GF-D8 (cell line): ENCODE measurements at regions not wholly inside any gene's neighbourhood (a gene's known extent, or its start where the extent isn't known, plus 50 kb on each side); places are given as distances from the start of the nearest gene placed in this dataset.

Experiments
- DNase-seq: peaks from one replicate; lab custom pipeline; 2025; lab: John Stamatoyannopoulos, UW

DNA sequence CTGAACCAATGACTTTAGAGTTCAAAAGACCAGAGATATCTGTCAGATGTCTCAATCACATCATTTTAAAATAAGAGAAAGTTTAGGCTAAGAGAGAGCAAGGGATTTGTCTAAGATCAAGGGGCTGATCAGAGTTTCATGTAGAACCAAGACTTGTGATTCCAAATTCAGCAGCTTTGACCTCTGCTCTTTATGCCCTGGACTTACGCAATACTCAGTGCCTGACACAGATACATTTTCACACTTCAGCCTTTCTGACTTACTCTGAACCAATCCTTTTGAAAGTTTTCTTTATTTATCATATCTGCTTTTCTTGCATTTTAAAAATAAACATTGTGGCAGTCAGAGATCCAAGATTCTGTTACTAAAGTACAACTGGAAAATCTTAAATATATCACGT, 428.0 kb downstream of the PLPP3 start:
- DNase-seq = no peak

DNA sequence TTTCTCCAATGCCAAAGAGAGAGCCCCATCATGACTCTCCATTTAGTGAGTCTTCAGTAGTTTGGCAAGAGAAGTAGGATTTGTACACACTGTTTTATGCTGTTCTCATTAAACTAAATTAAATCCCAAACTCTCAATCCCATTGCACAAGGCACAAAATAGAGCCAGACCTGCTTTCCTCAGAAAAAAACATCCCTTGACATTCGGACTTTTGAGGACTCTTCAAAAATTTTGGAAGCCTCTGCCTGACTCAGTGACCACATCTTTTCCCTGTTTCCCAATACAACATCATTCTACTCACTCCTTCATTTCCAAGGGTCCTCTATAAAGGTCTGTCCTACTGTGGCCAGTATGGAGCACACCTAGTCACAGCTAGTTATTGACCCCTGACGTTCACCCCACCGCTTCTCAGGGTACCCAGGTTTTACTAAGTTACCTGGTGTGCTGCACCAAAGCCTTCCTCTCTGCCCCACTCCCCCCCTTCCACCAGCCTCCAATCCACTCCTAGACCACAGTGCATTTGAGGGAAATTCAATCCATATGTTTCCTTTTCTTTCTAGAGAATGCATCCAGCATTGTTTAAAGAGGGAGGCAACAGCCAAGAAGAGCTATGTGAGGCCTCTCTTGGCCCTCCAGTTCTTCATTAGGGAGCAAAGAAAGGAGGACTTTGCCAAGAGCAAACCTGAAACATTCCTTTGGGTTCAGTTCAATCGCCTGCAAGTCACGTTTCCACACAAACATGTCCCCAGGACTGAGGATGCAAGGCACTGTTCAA, 428.7 kb downstream of the PLPP3 start:
- no peak for DNase-seq

DNA sequence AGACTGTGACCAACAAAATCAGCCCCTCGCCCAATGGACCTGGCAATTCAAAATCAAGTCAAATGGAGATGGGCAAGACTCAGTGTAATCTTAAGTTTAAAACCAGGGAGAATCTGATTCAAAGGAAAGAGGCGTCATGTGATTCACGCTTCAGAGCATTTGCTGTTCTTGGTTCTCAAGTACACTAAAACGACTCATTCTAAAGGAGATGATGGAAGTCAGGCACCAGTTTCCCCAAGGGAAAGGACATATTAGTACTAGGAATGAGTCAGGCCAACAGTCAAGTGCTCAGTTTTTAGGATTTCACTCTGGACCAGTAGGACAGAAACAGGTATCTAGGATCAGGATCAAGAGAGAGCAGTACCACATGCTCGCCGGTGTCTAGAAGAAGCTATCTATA, 429.6 kb downstream of the PLPP3 start:
- no peak for DNase-seq

DNA sequence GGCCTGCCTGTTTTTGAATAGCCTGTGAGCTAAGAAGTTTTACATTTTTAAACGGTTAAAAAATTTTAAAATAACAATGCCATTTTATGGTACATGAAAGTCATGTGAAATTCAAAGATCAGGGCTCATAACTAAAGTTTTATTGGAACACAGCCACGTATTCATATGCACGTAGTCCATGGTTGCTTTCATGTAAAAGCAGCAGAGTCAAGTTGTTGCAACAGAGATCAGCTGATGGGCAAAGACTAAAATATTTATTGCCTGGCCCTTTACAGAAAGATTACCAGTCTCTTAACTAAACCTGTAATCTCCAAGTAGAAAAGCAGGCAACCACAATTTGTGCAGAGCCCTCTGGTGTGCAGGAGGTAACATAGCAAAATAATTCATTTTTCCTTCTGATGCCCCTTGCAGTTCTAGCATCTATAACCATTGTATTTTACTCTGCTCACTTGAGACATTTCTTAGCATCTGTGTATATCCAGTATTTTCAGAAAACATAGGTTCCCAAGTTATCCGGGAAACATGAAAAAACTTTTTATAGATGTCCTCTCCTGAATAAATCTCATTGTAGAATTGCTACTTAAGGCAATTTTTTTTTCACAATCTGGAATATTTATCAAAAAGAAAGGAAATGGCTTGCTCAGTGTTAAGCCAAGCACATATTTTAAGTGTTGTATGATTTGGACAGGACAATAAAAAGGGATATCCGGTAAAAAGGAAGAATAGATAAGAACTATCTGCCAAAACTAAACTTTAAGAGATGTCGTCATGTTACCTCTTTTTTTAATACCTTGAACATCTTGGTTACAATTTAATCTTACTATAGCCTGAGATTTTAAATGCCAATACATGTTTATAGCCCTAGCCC, 430.8 kb downstream of the PLPP3 start:
- DNase-seq = no peak

DNA sequence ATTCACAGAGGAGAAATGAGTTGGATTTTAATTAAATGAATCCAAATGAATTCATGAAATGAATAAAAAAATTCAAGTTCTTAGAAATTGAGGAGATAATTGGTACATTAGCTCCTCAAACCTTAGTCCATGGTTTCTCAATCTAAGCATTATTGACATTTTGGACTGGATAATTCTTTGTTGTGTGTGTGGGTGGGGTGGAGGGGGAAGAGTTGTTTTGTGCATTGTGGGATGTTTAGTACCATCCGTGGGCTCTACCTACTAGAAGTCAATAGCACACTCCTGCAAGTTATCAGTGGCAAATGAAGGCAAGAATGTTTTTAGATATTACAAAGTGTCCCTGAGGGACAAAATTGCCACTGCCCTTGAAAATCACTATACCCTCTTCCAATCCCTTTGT, 431.9 kb downstream of the PLPP3 start:
- DNase-seq = no peak

DNA sequence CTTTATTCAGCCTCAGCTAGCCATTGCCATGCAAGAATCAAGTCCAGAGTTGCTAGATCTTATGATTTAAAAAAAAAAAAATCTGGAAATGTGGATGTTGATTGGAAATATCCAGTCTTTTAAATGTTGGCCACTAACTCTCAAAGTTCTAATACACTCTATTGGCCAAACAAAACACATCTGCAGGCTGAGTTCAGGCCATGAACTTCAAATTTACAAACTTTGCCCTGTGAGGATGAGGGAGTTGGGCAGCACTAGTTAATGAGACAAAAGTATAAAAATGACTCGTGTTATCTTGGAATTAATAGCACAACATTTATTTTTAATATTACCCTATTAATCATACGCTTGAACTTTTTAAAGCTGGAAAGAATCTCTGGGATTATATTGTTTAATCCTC, 432.3 kb downstream of the PLPP3 start:
- DNase-seq = no peak

DNA sequence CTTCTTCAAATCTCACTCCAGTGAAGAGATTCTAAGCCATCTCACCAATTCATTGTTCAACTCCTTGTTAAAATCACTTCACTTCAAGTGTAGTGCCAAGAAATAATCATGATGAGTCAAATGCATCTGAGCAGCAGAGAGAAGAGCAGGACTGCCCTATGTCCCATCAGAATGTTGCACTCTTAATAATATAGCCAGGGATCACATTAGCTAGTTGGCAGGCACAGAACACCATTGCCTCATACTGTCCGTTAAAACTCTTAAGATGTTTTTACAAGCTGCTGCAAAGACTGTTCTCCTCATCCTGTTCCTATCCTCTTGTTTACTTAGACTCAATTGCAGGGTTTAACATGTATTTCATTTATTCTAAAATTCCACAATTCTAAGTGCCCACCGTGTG, 432.9 kb downstream of the PLPP3 start:
- DNase-seq = no peak

DNA sequence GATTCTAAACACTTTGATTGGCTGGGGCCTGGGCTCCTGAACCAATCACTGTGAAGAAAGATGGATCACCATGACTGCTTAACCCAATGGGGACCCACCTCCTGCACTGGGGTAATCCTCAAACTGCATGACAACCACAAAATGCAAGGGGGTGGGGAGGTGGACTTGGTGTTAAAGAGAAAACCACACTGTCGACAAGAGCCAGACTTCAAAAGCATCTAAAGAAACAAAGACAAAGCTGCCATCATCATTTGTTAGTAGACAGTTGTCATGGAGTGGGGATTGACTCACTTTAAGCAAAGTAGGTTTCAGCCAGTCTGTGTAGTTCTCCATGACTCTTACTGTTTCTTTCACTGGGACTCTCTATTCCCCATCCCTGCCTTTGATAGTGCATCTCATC, 433.8 kb downstream of the PLPP3 start:
- no peak for DNase-seq

DNA sequence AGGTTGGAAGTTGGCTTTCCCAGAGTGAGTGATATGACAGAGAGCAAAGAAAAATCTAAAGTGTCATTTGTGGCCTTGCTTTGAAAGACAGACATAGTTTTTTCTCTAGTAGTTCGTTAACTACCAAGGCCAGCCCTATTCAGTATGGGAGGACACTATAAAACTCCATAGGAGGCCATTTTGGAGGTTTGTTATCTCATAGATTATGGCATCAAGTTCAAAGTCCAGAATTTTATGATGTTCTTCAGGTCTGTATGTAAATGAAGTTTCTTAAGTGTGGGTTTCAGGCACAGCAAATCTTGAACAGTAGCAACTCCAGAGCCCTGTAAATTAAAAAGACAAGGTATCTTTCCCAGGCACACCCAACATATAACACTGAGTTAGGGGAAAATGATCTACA, 437.1 kb downstream of the PLPP3 start:
- DNase-seq = no peak

DNA sequence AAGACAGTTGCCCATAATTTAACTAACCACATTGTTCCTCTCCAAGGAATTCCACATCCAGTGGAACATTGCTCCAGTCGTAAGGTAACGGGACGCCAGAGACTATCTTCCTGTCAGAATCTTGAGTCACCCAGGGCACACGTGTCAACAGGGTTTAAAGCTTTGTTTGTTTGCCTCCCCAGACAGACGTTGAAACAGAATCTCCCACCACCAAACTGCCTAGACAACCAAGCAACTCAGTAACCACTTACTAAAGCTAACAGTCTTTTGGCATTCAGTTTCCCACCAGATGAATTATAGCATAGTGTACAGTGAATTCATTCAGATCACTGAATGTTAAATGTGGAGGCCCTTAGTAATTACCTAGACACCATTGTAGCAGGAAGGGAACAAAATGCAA, 439.5 kb downstream of the PLPP3 start:
- no peak for DNase-seq

DNA sequence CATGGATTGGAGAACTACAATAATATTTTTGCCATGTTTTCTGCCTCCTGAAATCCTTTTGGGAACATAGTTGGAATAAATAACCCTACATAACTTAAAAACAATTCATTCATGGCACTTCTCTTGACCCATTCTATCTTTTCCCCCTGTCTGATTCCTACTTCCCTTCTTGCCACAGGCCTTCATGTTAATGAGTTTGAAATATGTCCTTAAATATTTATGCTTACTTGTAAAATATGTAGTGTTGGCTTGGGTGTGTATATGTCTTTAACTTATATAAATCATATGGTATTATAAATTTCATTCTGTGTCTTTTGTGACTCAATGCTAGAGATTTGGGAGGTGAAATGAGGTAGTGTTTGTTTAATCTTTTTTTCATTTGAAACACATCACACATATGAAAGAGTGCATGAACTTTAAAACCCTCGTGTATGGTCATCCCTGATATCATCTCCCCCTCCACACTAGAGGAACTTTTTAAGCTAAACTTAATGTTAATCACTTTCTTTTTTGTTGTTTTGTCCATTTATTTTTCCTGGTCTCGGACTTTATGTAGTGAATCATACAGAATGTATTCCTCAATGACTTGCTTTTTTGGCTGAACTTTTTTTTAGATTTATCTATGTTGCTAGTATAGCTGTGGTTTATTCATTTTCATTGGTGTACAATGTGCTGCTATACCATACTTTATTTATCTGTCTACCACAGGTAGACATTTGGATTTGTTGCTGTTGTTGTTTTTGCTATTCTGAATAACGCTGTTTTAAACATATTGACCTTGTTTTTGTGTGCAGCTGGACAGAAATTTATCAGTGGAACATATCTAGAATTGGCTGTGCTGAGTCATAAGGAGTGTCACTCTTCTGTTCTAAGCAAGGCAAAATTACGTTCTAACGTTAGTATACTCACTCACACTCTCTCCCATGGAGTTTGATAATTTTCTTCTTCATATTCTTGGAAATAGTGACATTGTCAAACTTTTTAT, 441.6 kb downstream of the PLPP3 start:
- DNase-seq = no peak

DNA sequence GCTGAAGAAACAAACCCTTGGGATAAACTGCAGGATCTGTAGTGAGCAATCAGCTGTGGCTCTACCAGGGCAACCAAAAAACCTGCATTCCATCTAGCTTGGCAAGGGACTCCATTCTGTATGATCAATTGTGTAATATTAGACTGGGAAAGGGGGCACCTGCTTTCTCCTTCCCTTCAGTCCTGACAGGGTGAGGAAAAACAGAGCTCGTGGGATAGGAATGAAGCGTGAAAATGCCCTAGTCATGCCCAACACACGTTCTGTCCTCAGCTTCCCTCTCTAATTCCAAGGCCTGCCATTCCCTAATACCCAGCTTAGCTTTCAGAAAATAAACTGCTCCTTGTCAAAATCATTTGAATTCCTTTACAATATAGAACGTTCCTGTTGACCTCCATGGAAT, 442.3 kb downstream of the PLPP3 start:
- no peak for DNase-seq

DNA sequence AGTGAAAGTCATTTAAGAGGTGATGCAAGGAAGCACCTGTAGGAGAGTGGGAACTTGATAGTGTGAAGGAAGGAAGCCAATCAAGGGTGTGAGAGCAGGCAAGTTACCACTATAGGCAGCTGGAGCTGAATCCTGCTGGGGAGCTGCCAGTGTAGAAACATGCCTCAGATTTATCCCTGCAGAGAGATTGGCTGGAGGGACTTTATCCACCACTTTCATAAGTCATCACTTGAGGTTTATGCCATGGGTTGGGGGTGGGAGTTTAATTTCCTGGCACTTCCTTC, 443.6 kb downstream of the PLPP3 start:
- no peak for DNase-seq

DNA sequence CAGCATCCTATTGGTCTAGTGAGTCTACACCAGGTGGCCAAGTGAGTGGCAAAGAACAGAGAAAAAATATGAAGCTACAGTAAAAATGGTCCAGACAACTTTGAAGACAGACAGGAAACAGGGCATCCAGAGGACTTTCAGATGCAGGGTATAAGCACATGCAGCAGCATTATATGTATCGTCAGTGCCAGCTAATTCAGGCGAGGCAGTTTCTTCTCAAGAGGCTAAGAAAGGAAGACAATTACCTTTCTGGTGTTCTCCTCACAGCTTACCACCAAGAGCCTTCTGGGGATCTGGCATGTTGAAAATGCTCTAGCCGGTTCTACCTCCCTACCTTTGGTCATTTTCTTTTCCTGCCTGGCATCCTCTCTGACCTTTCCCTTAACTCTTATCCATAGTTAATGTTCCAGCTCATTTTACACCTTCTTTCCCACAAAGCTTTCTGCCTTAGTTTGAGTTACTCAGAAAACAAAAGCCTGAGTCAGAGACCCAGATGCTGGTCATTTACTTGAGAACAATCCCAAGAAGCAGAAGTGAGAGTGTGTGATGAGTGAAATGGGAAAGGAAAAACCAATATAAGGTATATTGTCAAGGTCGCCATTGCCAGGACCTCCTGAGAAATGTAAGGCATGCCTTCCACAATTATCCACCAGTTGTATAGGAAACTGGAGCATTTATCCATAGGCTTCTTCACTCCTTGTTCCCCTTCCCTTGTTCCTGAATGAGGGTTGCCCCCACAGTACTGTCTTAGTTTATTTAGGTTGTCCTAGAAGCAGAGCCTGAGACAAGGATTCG, 444.1 kb downstream of the PLPP3 start:
- no peak for DNase-seq

DNA sequence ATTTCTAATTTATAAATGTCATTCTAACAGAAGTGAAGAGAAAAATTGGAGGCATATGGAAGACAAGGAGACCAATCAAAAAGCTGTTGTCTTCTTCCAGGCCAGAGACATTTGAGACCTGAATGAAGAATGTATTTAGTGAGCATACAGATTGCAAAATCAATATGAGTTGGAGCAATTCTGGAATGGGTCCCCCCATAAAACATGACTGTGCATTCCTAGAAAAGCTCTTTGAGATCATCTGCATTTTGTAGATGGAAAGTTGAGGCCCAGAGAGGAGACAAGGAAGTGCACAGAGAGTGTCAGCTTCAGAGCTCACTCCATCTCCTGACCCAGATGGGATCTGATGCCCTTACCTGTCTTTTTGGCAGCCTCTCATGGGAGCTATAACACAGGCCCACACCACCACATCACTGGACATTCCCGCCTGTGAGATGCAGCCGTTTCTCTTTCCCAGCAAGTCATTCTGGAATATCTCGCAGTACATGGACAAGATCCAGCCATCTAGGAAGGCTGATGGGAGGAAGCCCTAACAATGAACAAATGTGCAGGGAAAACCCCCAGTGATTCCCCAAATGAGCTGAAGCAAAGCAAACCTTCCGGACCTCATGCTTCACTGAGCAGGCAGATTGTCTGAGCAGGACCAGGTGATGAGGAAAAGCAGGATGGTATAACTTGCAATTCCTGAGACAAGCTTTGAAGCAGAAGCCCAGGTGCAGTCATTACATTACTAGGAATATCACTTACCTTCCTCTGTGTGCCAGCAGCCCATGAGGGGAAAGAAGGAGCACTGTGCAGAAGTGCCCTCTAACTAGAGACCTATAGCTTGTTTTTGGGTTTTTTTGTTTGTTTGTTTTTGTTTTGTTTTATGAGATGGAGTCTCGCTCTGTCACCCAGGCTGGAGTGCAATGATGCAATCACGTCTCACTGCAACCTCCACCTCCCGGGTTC, 445.6 kb downstream of the PLPP3 start:
- no peak for DNase-seq

DNA sequence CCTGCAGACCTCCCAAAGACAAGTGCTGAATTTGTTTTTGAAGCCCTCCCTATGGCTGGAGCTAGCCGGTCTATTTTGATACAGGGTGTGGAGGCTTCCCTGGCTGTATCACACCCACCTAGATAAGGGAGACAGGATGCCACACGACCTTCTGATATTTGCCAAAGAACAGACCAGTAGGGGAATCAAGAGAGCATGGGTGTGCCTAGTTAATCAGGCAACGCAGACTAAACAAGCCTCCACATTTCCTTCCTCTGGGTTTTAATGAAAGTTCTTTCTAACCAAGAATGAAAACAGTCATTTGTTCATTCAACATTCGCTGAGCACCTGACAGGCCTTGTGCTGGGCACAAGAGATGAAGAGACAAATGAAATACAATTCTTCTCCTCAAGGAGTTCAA, 446.8 kb downstream of the PLPP3 start:
- DNase-seq = no peak

DNA sequence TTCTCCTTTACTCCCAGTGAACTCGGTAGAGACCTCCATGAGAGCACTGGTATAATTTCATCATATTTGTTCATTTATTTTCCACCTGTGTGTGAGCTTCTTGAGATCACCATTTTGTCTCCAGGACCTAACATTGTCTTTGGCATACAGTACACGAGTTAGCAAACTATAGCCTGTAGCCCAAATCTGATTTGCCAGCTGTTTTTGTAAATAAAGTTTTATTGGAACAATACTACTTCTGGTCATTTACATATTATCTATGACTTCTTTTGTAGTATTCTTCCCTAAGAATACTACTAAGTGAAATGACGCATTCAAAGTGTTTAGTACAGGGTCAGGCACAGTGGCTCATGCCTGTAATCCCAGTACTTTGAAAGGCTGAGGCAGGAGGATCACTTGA, 449.5 kb downstream of the PLPP3 start:
- DNase-seq = no peak

DNA sequence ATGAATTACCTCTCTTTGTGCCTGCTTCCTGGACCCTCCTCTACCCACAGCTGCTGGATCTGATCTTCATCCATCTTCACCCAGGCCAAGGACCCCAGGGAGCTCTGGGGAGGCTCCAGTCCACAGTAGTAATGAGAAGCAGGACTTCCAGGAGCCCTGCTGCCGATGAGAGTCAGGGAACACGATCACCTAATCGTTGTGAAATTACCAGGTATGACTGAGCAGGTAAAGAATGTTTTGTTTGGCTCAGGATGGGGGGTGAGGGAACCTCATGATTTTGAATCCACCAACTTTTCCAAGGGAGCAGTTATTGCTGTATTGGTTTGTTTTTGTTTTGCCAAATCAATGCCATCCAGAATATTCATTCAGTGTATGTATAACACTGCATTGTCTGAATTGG, 454.0 kb downstream of the PLPP3 start:
- no peak for DNase-seq

DNA sequence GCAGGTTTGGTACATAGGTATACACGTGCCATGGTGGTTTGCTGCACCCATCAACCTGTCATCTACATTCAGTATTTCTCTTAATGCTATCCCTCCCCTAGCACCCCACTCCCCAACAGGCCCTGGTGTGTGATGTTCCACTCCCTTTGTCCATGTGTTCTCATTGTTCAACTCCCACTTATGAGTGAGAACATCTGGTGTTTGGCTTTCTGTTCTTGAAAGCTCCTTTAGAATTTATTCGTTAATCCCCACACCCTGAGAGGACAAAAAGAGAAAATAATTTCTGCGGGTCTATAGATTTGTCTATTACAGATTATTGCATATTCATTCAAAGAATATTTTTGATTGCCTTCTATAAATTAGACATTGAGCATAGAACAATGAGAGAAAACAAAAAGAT, 455.5 kb downstream of the PLPP3 start:
- DNase-seq = no peak

DNA sequence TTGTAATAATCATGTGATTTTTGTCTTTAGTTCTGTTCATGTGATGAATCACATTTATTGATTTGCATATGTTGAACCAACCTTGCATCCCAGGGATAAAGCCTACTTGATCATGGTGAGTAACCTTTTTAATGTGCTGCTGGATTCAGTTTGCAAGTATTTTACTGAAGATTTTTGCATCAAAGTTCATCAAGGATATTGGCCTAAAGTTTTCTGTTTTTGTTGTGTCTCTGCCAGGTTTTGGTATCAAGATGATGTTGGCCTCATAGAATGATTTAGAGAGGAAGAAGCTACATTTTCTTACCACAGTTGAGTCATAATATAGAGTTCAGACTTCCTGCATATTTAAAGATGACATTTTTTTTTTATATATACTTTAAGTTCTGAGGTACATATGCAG, 455.9 kb downstream of the PLPP3 start:
- DNase-seq = no peak

DNA sequence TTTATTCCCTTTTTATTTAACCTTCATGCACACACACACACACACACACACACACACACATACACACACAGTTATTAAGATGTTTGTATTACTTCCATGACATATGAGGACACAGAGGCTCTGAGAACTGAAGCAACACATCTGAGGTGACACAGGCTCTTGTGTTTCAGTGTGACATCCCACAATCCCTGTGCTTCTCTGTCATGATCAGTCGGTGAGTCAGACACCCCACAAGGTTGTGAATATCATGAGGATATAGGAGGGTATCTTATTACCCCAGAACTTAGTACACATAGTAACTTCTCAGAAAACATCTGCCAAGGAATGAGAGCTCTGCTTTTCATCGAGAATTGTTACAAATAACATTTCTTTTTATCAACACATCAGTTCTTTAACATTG, 459.3 kb downstream of the PLPP3 start:
- no peak for DNase-seq
